GM08714 (cell line): ENCODE measurements at regions not wholly inside any gene's neighbourhood (a gene's known extent, or its start where the extent isn't known, plus 50 kb on each side); places are given as distances from the start of the nearest gene placed in this dataset.
"Not testable (repeated sequence)": the region's sequence is repeated elsewhere in the genome, so short reads cannot be mapped to it uniquely, and the experiment has no call there.

Source experiments
- H3K4me3 ChIP-seq: fragments of 200-500 bp; sonication (Bioruptor generic); 2 replicates; pipeline ENCODE4 v1.5.1; 2014; ENCODE audit warnings: mild to moderate bottlenecking, low read length, inconsistent platforms
- ZNF274 ChIP-seq: IDR thresholded peaks from 2 replicates; pipeline ENCODE4 v1.6.1; 2012; ENCODE audit warnings: mild to moderate bottlenecking, low read depth, low read length

DNA sequence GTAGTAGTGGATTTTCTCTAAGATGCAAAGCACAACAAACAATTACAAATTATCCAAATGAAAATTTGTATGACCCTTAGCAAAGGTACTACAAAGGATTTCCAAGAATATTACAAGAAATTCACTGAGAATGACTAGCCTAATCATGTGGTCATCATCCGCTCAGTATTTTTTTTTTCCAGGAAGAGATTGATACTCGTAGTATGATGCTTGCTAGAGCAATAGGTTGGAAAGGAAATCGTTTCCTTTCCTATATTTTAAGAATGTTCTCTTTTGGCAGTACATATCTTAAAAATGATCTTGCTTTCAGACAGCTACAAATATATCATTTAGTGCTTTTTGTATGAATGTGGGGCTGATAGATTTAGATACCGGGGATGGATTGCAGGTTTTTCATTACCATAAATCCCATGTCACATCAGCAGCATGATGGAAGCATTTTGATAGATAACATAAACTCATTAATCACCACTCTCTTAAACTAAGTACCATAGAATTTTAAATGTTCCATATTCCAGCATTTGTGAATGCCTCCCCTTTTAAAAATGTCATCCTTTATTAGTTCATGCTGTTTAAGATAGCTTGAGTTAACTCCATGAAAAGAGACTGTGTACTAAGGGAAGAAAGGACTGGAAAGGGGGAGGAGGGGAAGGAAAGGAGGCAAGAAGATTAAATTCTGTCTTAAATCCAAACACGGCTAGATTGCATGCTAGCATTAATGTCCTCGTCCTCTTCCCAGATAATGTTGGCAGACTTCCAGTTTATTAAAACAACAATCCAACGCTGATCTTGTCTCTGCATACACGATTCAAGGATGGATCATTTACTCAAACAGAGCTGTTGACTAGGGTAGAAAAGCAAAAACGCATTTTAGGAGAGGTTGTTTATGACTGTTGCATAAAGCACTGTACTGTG is 311.7 kb upstream of the ZNF608 start:
- no peak for TF ChIP-seq ZNF274
- no peak overlapping the region for H3K4me3 ChIP-seq

- TF ChIP-seq ZNF274, result no peak
- H3K4me3 ChIP-seq, result no peak overlapping the region
Observed at GRCh38 chr5:125059255-125060002, 313.0 kb upstream of the ZNF608 start.

GRCh38 chr5:125061726-125062125 is 315.3 kb upstream of the ZNF608 start:
- TF ChIP-seq ZNF274, result no peak
- no peak overlapping the region for H3K4me3 ChIP-seq

GRCh38 chr5:125064621-125065438 is 318.4 kb upstream of the ZNF608 start:
- H3K4me3 ChIP-seq, result no peak overlapping the region
- TF ChIP-seq ZNF274, result no peak

DNA sequence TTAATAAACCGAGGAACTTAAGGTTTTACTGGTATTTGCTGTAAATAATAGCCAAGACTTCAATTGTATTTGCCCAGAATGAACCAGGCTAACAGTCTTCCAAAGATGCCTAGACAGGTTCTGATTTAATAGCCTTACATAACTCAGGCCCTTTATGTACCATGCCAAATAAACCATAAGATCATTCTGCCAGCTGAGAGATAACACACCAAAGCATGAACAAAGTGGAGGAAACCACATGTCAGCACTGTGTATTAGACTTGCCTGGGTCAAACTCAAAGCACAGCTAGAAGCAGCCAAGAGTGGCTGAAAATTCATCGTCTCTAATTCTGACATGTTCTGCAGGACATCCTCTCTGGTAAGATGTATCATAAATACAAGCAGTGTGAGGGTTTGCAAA is 319.3 kb upstream of the ZNF608 start:
- no peak for TF ChIP-seq ZNF274

GRCh38 chr5:125070961-125071360 is 324.5 kb upstream of the ZNF608 start:
- no peak overlapping the region for H3K4me3 ChIP-seq
- no peak for TF ChIP-seq ZNF274

More for the DNA sequence above, 319.3 kb upstream of the ZNF608 start:
- H3K4me3 ChIP-seq, result no peak overlapping the region

DNA sequence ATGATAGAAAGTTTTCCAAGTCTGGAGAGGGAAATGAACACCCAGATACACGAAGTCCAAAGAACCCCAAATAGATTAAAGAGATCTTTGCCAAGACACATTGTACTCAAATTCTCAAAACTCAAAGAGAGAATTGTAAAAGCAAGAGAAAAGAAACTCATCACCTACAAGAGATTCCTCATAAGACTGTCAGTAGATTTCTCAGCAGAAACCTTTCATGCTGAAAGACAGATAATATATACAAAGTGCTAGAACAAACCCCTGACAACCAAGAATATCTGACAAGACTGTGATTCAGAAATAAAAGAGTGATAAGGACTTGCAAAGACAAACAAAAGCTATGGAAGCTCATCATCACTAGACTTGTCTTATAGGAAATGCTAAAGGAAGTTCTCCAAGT is 326.7 kb upstream of the ZNF608 start:
- TF ChIP-seq ZNF274, result no peak
- no peak overlapping the region for H3K4me3 ChIP-seq

DNA sequence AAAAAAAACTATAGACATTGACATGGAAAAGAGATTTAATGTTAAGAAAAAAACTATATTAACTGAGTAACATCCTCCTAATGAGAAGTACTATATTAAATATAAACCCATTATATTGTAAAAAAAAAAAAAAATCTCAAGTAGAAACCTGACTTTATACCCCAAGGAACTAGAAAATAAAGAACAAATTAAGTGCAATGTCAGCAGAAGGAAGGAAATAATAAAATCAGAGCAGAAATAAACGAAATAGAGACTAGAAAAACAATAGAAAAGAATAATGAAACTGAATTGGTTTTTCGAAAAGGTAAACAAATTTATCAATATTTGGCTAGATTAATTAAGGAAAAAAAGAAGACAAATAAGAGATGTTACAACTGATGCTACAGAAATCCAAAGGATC is 329.1 kb upstream of the ZNF608 start:
- H3K4me3 ChIP-seq, result no peak overlapping the region
- no peak for TF ChIP-seq ZNF274

DNA sequence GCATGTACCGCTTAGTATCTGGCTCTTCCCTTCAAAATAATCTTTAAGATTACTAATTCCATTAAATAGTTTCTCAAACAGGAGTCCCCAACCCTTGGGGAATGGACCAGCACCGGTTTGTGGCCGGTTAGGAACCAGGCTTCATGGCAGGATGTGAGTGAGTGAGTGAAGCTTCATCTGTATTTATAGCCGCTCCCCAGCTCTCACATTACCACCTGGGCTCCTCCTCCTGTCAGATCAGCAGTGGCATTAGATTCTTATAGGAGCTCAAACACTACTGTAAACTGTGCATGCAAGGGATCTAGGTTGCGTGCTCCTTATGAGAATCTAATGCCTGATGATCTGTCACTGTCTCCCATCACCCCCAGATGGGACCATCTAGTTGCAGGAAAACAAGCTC is 332.6 kb upstream of the ZNF608 start:
- not testable (repeated sequence) for H3K4me3 ChIP-seq

DNA sequence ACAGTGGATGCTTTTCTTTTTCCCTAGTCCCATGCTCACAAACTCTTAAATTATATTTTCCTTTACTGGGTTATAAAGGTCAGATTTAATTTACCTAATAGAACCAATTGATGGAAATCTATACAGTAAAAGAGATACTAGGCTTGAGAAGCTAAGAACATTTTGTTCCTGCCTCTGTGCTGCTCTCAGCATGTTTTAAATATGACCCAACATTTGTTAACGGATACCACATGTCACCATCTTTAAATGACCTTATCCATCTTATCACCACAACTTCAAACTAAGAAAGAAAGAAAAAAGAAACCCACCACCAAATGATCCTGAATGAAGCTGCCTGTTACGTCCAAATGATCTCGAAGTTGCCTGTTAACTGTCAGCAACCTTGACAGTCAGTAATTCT is 334.7 kb upstream of the ZNF608 start:
- TF ChIP-seq ZNF274, result no peak
- no peak overlapping the region for H3K4me3 ChIP-seq

GRCh38 chr5:125083981-125084380 is 337.5 kb upstream of the ZNF608 start:
- TF ChIP-seq ZNF274, result no peak
- H3K4me3 ChIP-seq, result no peak overlapping the region

DNA sequence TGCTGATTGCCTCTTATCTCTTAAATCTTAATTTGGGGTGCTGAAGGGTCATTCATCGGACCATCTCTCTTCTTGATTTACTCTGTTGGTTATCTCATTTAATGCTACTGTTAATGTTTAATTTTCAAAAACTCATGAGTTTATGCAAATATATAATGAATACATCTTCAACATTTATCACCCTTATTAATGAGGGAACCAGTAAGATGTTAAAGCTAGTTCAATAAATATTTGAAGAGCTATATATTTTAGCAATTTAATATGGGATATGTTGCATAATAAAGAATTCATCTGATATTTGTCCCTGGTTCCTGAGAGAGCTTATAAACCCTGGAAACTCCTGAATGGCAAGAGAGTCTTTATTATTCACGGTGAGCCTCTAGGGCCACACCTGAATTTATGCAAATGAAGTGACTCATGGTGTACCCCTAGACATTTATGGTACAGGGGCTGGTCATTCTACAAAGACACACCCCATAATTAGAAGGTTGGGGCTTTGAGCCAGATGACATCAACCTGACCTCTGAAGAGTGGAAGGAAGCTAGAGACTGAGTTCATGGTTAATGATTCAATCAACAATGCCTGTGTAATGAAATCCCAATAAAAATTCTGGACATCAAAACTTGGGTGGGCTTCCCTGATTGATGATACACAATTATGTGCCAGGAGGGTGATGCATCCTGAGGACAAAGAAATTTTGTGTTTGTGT is 339.5 kb upstream of the ZNF608 start:
- no peak for TF ChIP-seq ZNF274
- no peak overlapping the region for H3K4me3 ChIP-seq

DNA sequence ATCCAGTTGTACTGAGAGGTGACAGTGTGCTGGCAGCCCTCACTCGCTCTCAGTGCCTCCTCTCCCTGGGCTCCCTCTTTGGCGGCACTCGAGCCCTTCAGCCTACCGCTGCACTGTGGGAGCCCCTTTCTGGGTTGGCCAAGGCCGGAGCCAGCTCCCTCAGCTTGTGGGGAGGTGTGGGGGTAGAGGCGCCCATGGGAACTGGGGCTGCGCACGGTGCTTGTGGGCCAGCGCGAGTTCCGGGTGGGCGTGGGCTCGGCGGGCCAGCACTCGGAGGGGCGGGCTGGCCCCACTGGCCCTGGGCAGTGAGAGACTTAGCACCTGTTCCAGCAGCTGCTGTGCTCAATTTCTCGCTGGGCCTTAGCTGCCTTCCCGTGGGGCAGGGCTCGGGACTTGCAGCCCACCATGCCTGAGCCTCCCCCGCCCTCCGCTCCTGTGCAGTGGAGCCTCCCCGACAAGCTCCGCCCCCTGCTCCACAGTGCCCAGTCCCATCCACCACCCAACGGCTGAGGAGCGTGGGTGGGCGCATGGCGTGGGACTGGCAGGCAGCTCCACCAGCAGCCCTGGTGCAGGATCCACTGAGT is 342.2 kb upstream of the ZNF608 start:
- H3K4me3 ChIP-seq, result no peak overlapping the region
- no peak for TF ChIP-seq ZNF274

GRCh38 chr5:125092138-125092537 is 345.7 kb upstream of the ZNF608 start:
- H3K4me3 ChIP-seq, result not testable (repeated sequence)
